Peyer's patch (tissue), 4 donors: ENCODE measurements at regions not wholly inside any gene's neighbourhood (a gene's known extent, or its start where the extent isn't known, plus 50 kb on each side); places are given as distances from the start of the nearest gene placed in this dataset.

Source experiments
- CTCF ChIP-seq, 6 experiments: fragments of 450-650 bp in 4 of 6; fragments of 200-600 bp in 2 of 6; sonication (generic) in 1 of 6; IDR thresholded peaks; one replicate each; pipeline ENCODE4 v1.5.1; 2017 to 2019; ENCODE audit warnings: antibody characterized with exemption in 6 of 6, mild to moderate bottlenecking in 3 of 6, moderate library complexity in 1 of 6
- POLR2A ChIP-seq, 2 donors: fragments of 450-650 bp; IDR thresholded peaks; one replicate each; pipeline ENCODE4 v1.5.1; 2017; ENCODE audit warnings: antibody characterized with exemption in 2 of 2, mild to moderate bottlenecking in 2 of 2, moderate library complexity in 2 of 2

GRCh38 chr1:56135864-56136147 is 443.6 kb downstream of the PLPP3 start:
- TF ChIP-seq CTCF (IDR thresholded peaks at IDR 0.05) (no peak), POLR2A (IDR thresholded peaks at IDR 0.05) (no peak)
